DND-41 (cell line): ENCODE measurements at regions not wholly inside any gene's neighbourhood (a gene's known extent, or its start where the extent isn't known, plus 50 kb on each side); places are given as distances from the start of the nearest gene placed in this dataset.

Experiments
- CTCF ChIP-seq: IDR thresholded peaks from 2 replicates; pipeline ENCODE4 v1.5.1; 2012; ENCODE audit warnings: borderline replicate concordance, low read length, moderate library complexity, mild to moderate bottlenecking; ENCODE audit not compliant: poor library complexity, severe bottlenecking; ENCODE audit errors: extremely low read depth
- EZH2 ChIP-seq: IDR thresholded peaks from 3 replicates; pipeline ENCODE4 v1.6.1; 2012; ENCODE audit warnings: borderline replicate concordance, low read depth, mild to moderate bottlenecking, moderate library complexity, low read length, inconsistent platforms; ENCODE audit not compliant: severe bottlenecking

GRCh38 chr16:47979164-47979520 is 176.7 kb downstream of the ABCC12 start:
- TF ChIP-seq CTCF (no peak), EZH2 (no peak)
